OCI-LY1 (cell line): ENCODE measurements at regions not wholly inside any gene's neighbourhood (a gene's known extent, or its start where the extent isn't known, plus 50 kb on each side); places are given as distances from the start of the nearest gene placed in this dataset.

Source experiments
- H2AFZ ChIP-seq: fragments of 200-600 bp; sonication (generic), shearing (Covaris generic); 2 replicates; pipeline ENCODE4 v1.6.0; 2014; ENCODE audit warnings: antibody characterized with exemption, mild to moderate bottlenecking, low read length
- H3F3A ChIP-seq: fragments of 200-600 bp; sonication (generic), shearing (Covaris generic); 2 replicates; pipeline ENCODE4 v1.6.0; 2014; ENCODE audit warnings: mild to moderate bottlenecking, antibody characterized with exemption, low read length, moderate library complexity; ENCODE audit not compliant: insufficient read depth
- H3K27ac ChIP-seq: fragments of 200-600 bp; sonication (generic); 2 replicates; pipeline ENCODE4 v1.5.1; 2014; ENCODE audit warnings: low read length, mixed run types, mild to moderate bottlenecking, low read depth; ENCODE audit not compliant: poor library complexity, severe bottlenecking
- H3K27me3 ChIP-seq: fragments of 200-600 bp; sonication (generic); 2 replicates; pipeline ENCODE4 v1.6.0; 2014; ENCODE audit warnings: antibody characterized with exemption, mild to moderate bottlenecking, low read length, moderate library complexity; ENCODE audit not compliant: insufficient read depth
- H3K36me3 ChIP-seq: fragments of 200-600 bp; sonication (generic); 2 replicates; pipeline ENCODE4 v1.6.1; 2014; ENCODE audit warnings: mild to moderate bottlenecking, antibody characterized with exemption, low read length, moderate library complexity, mixed read lengths; ENCODE audit not compliant: insufficient read depth
- H3K4me1 ChIP-seq: fragments of 200-600 bp; sonication (generic); 2 replicates; pipeline ENCODE4 v1.5.1; 2014; ENCODE audit warnings: mild to moderate bottlenecking, low read length, moderate library complexity; ENCODE audit not compliant: insufficient read depth, severe bottlenecking
- H3K4me2 ChIP-seq: fragments of 200-600 bp; sonication (generic), shearing (Covaris generic); 2 replicates; pipeline ENCODE4 v1.6.1; 2014; ENCODE audit warnings: low read length
- H3K4me3 ChIP-seq: fragments of 200-600 bp; sonication (generic); 2 replicates; pipeline ENCODE4 v1.5.1; 2014; ENCODE audit warnings: low read length, low read depth, mild to moderate bottlenecking, mixed read lengths; ENCODE audit not compliant: poor library complexity, severe bottlenecking
- H3K79me2 ChIP-seq: fragments of 200-600 bp; shearing (Covaris generic); 2 replicates; pipeline ENCODE4 v1.6.1; 2016; ENCODE audit warnings: mixed run types, low read length, mixed read lengths; ENCODE audit not compliant: insufficient read depth
- H3K9ac ChIP-seq: fragments of 200-600 bp; sonication (generic), shearing (Covaris generic); 2 replicates; pipeline ENCODE4 v1.6.1; 2014; ENCODE audit warnings: mild to moderate bottlenecking, low read length, mixed read lengths
- H3K9me2 ChIP-seq: fragments of 200-600 bp; sonication (generic), shearing (Covaris generic); 2 replicates; pipeline ENCODE4 v1.6.1; 2014; ENCODE audit warnings: low read depth, mild to moderate bottlenecking, low read length, mixed read lengths
- H3K9me3 ChIP-seq: fragments of 200-600 bp; shearing (Covaris generic); 2 replicates; pipeline ENCODE4 v1.6.1; 2014; ENCODE audit warnings: low read length, mixed read lengths
- H4K20me1 ChIP-seq: fragments of 200-600 bp; sonication (generic), shearing (Covaris generic); 2 replicates; pipeline ENCODE4 v1.6.0; 2016; ENCODE audit warnings: mild to moderate bottlenecking, low read length; ENCODE audit not compliant: insufficient read depth
- CTCF ChIP-seq: fragments of 200-600 bp; sonication (generic), shearing (Covaris generic); IDR thresholded peaks from 2 replicates; pipeline ENCODE4 v1.5.1; 2017; ENCODE audit warnings: mild to moderate bottlenecking, antibody characterized with exemption, low read length, moderate library complexity, mixed read lengths
- EZH2 ChIP-seq: fragments of 200-600 bp; sonication (generic), shearing (Covaris generic); IDR thresholded peaks from 2 replicates; pipeline ENCODE4 v1.8.0; 2017; ENCODE audit warnings: borderline replicate concordance, mixed run types, mild to moderate bottlenecking, antibody characterized with exemption, low read length, moderate library complexity, mixed read lengths

GRCh38 chr20:11529047-11529446, 388.6 kb upstream of the BTBD3 start:
- H3K27ac ChIP-seq: no peak overlapping the region
- no peaks in the 10 kb centered on the region for H3K27me3 ChIP-seq
- TF ChIP-seq EZH2 (no peak), CTCF (no peak)

GRCh38 chr20:11537032-11537431, 380.7 kb upstream of the BTBD3 start:
- Histone ChIP-seq H3K27me3 (no peaks in the 10 kb centered on the region), H3K9me2 (no peaks in the 10 kb centered on the region), H3K9me3 (no peaks in the 10 kb centered on the region), H3F3A (no peaks in the 10 kb centered on the region), H3K4me3 (no peak overlapping the region), H3K36me3 (no peaks in the 10 kb centered on the region), H3K79me2 (no peaks in the 10 kb centered on the region), H3K4me2 (no peak overlapping the region), H3K9ac (no peak overlapping the region), H3K27ac (no peak overlapping the region), H4K20me1 (no peaks in the 10 kb centered on the region), H3K4me1 (no peaks in the 10 kb centered on the region), H2AFZ (no peak overlapping the region)
- TF ChIP-seq CTCF (no peak), EZH2 (no peak)

More at GRCh38 chr20:11529047-11529446, 388.6 kb upstream of the BTBD3 start:
- Histone ChIP-seq H3K4me1 (no peaks in the 10 kb centered on the region), H3K9me2 (no peaks in the 10 kb centered on the region), H4K20me1 (no peaks in the 10 kb centered on the region), H3K4me3 (no peak overlapping the region), H3K9ac (no peak overlapping the region), H3K9me3 (no peaks in the 10 kb centered on the region), H3K36me3 (no peaks in the 10 kb centered on the region), H3K4me2 (no peak overlapping the region), H3F3A (no peaks in the 10 kb centered on the region), H2AFZ (no peak overlapping the region), H3K79me2 (no peaks in the 10 kb centered on the region)

- Histone ChIP-seq H3K27me3 (no peaks in the 10 kb centered on the region), H3F3A (no peaks in the 10 kb centered on the region), H3K9me3 (no peaks in the 10 kb centered on the region), H3K79me2 (no peaks in the 10 kb centered on the region), H3K4me2 (no peak overlapping the region), H3K4me1 (no peaks in the 10 kb centered on the region), H3K36me3 (no peaks in the 10 kb centered on the region), H3K9ac (no peak overlapping the region), H4K20me1 (no peaks in the 10 kb centered on the region), H3K9me2 (no peaks in the 10 kb centered on the region), H3K4me3 (no peak overlapping the region), H2AFZ (no peak overlapping the region), H3K27ac (no peak overlapping the region)
- TF ChIP-seq EZH2 (no peak), CTCF (no peak)
Measured at GRCh38 chr20:11539450-11539849, 378.2 kb upstream of the BTBD3 start.
